ENCODE measurements at regions not wholly inside any gene's neighbourhood (a gene's known extent, or its start where the extent isn't known, plus 50 kb on each side); places are given as distances from the start of the nearest gene placed in this dataset.
"Not testable (repeated sequence)": the region's sequence is repeated elsewhere in the genome, so short reads cannot be mapped to it uniquely, and the experiment has no call there.

DNA sequence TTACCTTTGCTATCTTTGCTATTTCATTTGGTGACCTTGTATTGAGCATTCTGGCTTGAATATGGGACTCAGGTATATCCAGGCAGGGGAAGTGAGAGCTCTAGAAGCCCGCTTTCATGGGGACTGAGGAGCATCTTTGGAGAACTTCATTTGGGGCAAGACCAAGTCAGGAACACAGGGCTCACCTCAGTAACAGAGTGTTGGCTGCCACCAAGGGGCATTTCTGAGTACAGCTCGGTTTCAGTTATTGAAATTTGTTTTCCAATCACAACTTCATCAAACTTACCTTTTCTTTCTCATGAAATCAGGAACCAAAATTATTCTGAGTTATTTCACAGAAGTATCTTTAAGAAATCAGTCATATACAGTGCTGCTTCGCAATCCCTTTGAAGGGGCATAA lies 337.2 kb downstream of the C7orf25 start:
- H3K27ac Mint-ChIP-seq (ENCODE audit: low read depth) = no peak overlapping the region
- no peaks in the 10 kb centered on the region for H3K36me3 Mint-ChIP-seq (ENCODE audit: insufficient read depth)
- no peak overlapping the region for H3K4me3 Mint-ChIP-seq
- H3K9me3 Mint-ChIP-seq = peaks cover 11% of the 10 kb centered on the region
- H3K4me1 Mint-ChIP-seq = no peaks in the 10 kb centered on the region
- ATAC-seq (replicated peaks; ENCODE audit: extremely low read depth, poor library complexity, severe bottlenecking) = no peak
- DNase-seq (ENCODE audit: low spot score in 2 of 2) = no peak
- no peaks in the 10 kb centered on the region for H3K27me3 Mint-ChIP-seq

DNA sequence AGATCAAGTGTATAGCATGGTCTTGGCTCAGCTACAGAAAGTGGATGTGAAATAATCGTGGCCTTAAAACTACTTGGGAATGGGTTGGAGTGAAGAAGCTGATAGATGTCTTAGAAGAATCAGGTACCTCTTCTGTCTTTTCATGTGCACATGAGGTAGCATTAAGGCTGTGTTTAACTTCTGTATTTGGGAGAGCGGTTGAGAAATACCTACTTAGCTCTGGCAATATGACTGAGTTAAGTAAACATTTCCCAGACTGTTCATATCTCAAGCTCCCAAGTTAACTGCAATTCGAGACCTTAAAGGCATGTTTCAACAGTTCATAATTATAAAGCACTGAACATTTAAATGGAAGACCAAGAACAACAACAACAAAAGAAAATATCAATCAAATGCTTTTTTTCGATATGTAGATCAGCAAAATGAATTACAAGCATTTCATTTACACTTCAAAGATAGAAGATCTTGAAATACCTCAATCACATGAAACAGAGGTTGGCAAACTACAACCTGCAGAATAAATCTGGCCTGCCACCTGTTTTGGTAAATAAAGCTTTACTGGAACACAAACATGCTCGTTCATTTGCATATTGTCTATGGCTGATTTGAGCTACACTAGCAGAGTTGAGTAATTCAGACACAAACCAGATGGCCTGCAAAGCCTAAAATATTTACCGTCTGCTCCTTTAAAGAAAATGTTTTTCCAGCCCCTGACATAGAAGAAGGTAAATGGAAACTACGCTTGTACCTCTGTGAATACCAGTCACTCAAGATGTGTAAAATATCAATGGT lies 337.1 kb upstream of the GLI3 start:
- Mint-ChIP-seq H3K27ac (ENCODE audit: low read depth) (no peak overlapping the region), H3K4me3 (no peak overlapping the region), H3K9me3 (peaks cover 11% of the 10 kb centered on the region), H3K27me3 (no peaks in the 10 kb centered on the region), H3K4me1 (no peaks in the 10 kb centered on the region), H3K36me3 (ENCODE audit: insufficient read depth) (no peaks in the 10 kb centered on the region)
- no peak for DNase-seq (ENCODE audit: low spot score in 2 of 2)
- ATAC-seq (replicated peaks; ENCODE audit: extremely low read depth, poor library complexity, severe bottlenecking) = no peak

DNA sequence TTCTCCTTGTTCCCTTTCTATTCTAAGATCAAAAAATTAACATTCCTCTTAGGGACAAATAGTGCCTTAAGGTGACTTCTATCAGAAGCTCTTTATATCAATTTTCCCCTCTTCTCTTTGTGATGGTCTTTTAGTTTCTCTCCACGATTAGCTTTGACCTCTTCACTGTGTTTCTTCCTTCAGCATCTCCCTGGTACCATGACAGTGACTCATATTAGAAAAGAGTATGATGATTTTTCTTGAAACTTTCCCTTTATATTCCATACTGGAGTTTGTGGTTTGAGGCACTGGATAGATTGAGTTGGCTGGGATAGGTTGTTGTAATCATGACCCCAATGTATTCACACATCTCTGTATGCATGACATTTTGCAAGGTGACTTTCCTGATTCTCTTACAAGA lies 335.6 kb upstream of the GLI3 start:
- Mint-ChIP-seq H3K27ac (ENCODE audit: low read depth) (no peak overlapping the region), H3K36me3 (ENCODE audit: insufficient read depth) (no peaks in the 10 kb centered on the region), H3K4me1 (no peaks in the 10 kb centered on the region), H3K4me3 (no peak overlapping the region), H3K9me3 (peaks cover 11% of the 10 kb centered on the region), H3K27me3 (no peaks in the 10 kb centered on the region)
- DNase-seq (ENCODE audit: low spot score in 2 of 2) (no peak), ATAC-seq (replicated peaks; ENCODE audit: extremely low read depth, poor library complexity, severe bottlenecking) (no peak)

DNA sequence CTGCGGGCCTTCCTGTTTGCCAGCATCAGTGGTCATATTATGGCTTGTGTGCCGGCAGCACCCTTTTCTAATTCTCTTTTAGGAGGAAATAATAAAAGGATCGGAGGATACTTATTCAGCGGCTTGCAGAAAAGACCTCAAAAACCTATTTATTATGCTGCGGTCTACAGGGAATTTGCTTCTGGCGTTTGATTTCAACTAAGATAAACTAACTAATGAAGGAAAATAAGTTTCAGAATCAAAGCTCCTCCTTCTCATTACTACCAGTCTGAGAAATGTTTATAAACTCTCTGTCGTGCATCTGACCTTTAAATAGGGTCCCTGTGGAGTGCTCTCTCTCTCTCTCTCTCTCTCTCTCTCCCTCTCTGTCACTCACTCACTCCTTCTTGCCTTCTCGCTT lies 335.0 kb upstream of the GLI3 start:
- no peaks in the 10 kb centered on the region for H3K27me3 Mint-ChIP-seq
- ATAC-seq (replicated peaks; ENCODE audit: extremely low read depth, poor library complexity, severe bottlenecking) (no peak), DNase-seq (ENCODE audit: low spot score in 2 of 2) (no peak)
- H3K9me3 Mint-ChIP-seq = peaks cover 11% of the 10 kb centered on the region
- no peak overlapping the region for H3K27ac Mint-ChIP-seq (ENCODE audit: low read depth)
- no peak overlapping the region for H3K4me3 Mint-ChIP-seq
- no peaks in the 10 kb centered on the region for H3K4me1 Mint-ChIP-seq
- H3K36me3 Mint-ChIP-seq (ENCODE audit: insufficient read depth) = no peaks in the 10 kb centered on the region

DNA sequence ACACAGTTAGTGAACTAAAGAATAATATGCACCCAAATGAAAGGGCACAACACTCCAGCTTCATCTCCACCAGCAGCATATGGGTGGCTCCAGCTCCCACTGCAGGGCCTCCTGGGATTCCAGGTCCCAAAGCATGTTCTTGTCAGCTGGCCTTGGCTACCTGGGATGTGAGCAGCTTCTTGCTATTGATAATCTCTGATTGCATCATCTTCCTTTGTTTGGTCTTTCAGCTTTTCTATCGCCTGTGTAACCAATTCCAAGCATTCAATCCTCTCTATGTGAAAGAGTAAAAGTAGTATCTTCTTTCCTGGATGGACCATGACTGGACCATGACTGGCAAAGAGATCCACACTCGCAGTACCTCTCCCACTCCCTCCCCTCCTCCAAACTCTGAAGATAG lies 333.9 kb upstream of the GLI3 start:
- no peaks in the 10 kb centered on the region for H3K27me3 Mint-ChIP-seq
- no peak overlapping the region for H3K4me3 Mint-ChIP-seq
- H3K36me3 Mint-ChIP-seq (ENCODE audit: insufficient read depth) = no peaks in the 10 kb centered on the region
- H3K27ac Mint-ChIP-seq (ENCODE audit: low read depth) = no peak overlapping the region
- no peaks in the 10 kb centered on the region for H3K4me1 Mint-ChIP-seq
- no peak for ATAC-seq (replicated peaks; ENCODE audit: extremely low read depth, poor library complexity, severe bottlenecking)
- no peak for DNase-seq (ENCODE audit: low spot score in 2 of 2)
- H3K9me3 Mint-ChIP-seq = peaks cover 11% of the 10 kb centered on the region

DNA sequence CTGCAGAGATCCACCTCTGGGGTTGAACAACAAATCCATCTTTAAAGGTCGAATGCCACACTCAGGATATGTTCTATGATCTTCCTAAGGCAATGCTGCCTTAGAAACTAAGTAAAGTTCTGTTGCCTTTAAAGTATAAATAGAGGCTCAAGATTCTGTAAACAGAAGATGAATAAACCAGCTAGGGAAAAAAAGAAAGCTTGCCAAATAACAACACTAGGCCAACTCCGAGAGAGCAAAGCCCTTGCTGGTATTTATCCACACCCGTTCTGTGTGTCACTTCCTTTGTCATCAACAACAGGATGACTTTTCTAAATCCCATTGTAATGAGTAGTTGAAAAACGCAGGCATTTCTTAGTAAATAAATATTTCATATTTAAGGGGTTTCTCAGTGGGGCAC lies 330.0 kb upstream of the GLI3 start:
- ATAC-seq (replicated peaks; ENCODE audit: extremely low read depth, poor library complexity, severe bottlenecking) (no peak), DNase-seq (ENCODE audit: low spot score in 2 of 2) (no peak)
- no peaks in the 10 kb centered on the region for H3K27me3 Mint-ChIP-seq
- peaks cover 12% of the 10 kb centered on the region for H3K9me3 Mint-ChIP-seq
- no peaks in the 10 kb centered on the region for H3K4me1 Mint-ChIP-seq
- no peaks in the 10 kb centered on the region for H3K36me3 Mint-ChIP-seq (ENCODE audit: insufficient read depth)
- H3K4me3 Mint-ChIP-seq = no peak overlapping the region
- H3K27ac Mint-ChIP-seq (ENCODE audit: low read depth) = no peak overlapping the region

DNA sequence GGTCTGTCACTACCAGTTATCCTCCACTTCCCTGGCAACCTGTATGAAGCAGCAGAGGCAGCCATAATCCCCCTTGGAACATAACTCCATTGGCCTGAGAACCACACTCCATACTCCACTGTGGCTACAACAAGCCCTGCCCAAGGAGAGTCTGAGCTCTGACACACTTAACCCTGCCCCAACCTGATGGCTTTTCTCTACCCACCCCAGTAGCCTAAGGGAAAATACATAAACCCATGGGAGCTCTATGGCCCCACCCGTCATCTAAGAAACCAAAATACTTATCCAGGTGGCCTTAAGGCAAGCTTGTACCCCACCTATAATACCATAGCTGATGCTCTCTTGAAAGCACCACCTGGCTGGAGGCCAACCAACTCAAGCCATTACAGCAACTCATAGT lies 324.8 kb upstream of the GLI3 start:
- Mint-ChIP-seq H3K27ac (ENCODE audit: low read depth) (no peak overlapping the region), H3K9me3 (peaks cover 17% of the 10 kb centered on the region), H3K4me1 (no peaks in the 10 kb centered on the region), H3K27me3 (no peaks in the 10 kb centered on the region), H3K36me3 (ENCODE audit: insufficient read depth) (no peaks in the 10 kb centered on the region), H3K4me3 (no peak overlapping the region)
- no peak for ATAC-seq (replicated peaks; ENCODE audit: extremely low read depth, poor library complexity, severe bottlenecking)
- DNase-seq (ENCODE audit: low spot score in 2 of 2) = no peak

DNA sequence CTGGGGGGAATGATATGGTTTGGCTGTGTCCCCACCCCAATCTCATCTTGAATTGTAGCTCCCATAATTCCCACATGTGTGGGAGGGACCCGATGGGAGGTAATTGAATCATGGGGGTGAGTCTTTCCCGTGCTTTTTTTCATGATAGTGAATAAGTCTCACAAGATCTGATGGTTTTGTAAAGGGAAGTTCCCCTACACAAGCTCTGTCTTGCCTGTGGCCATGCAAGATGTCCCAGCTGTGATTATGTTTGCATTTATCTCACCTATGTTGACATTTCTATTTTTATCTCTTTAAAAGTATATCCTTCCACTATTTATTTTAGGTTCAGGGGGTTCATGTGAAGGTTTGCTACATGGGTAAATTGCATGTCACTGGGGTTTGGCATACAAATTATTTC lies 323.9 kb upstream of the GLI3 start:
- DNase-seq (ENCODE audit: low spot score in 2 of 2) (no peak), ATAC-seq (replicated peaks; ENCODE audit: extremely low read depth, poor library complexity, severe bottlenecking) (no peak)
- Mint-ChIP-seq H3K36me3 (ENCODE audit: insufficient read depth) (no peaks in the 10 kb centered on the region), H3K9me3 (peaks cover 21% of the 10 kb centered on the region), H3K27ac (ENCODE audit: low read depth) (no peak overlapping the region), H3K4me3 (no peak overlapping the region), H3K27me3 (no peaks in the 10 kb centered on the region), H3K4me1 (no peaks in the 10 kb centered on the region)

DNA sequence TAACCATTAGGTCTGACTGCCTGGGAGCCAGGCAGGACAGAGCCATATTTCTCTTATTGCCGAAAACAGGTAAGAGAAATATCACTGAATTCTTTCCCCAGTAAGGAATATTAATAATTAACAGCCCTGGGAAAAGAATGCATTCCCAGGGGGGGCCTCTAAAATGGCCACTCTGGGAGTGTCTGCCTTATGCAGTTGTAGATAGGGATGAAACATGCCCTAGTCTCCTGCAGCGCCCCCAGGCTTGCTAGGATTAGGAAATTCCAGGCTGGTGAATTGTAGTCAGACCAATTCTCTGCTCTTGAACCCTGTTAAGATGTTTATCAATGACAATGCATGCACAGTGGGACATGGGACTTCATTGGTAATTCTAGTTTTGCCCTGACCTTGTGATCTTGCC lies 317.9 kb upstream of the GLI3 start:
- not testable (repeated sequence) for H3K27ac Mint-ChIP-seq (ENCODE audit: low read depth); ATAC-seq (replicated peaks; ENCODE audit: extremely low read depth, poor library complexity, severe bottlenecking); H3K27me3 Mint-ChIP-seq; H3K4me1 Mint-ChIP-seq; H3K36me3 Mint-ChIP-seq (ENCODE audit: insufficient read depth); H3K4me3 Mint-ChIP-seq; DNase-seq (ENCODE audit: low spot score in 2 of 2)
- peaks cover 29% of the 10 kb centered on the region for H3K9me3 Mint-ChIP-seq

DNA sequence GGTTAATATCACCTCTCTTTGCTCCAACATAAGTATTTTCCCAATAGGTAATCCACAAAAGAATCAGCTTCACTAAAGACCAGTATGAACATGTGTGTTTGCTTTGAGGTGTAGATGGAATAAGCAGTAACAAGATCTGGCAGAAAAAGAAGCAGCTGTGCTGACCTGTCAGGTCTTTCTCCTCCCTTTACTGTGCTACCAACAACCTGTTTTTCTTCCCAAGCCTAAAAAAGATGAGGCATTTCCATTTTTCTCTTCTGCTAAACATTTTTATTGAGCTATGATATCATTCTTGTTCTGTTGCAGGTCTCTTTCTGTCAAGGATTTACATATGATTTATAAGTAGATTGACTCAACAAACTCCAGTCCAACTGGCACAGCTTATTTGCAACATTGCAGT lies 315.2 kb upstream of the GLI3 start:
- no peak overlapping the region for H3K4me3 Mint-ChIP-seq
- DNase-seq (ENCODE audit: low spot score in 2 of 2) (no peak), ATAC-seq (replicated peaks; ENCODE audit: extremely low read depth, poor library complexity, severe bottlenecking) (no peak)
- H3K27ac Mint-ChIP-seq (ENCODE audit: low read depth) = no peak overlapping the region
- no peaks in the 10 kb centered on the region for H3K27me3 Mint-ChIP-seq
- H3K4me1 Mint-ChIP-seq = no peaks in the 10 kb centered on the region
- H3K9me3 Mint-ChIP-seq = peaks cover 22% of the 10 kb centered on the region
- H3K36me3 Mint-ChIP-seq (ENCODE audit: insufficient read depth) = no peaks in the 10 kb centered on the region

DNA sequence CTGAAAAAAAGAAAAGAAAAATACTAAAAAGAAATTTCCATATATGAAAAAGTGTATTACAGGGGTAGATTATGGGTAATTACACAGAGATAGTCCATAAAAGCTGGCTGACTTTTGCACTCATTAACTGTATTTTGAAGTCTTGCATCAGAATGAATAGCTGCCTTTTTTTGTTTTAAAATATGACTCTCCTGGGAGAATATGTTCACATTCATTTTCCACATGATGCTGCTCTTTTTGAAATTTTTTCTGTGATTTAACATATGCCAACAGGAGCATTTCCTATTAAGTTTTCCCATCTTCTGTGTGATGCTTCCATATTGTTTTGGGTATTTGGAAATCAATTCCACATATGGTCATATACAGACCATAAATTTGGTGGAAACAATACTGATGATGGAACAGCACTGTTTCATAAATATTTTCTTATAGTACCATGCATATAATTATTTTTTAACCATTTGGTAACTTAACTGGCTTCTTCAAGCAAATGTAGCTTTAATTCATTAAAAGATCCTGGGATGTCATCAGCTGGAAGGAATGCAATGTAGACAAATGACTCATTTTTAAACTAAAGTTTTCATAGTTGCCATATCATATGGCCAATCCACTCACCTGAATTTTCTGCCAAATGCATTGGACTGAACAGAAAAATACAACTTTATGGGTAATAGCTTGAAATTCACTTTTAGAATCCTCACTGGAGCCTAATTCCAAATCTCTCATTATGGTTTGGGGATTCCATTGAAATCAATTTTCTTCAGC lies 313.9 kb upstream of the GLI3 start:
- Mint-ChIP-seq H3K9me3 (peaks cover 20% of the 10 kb centered on the region), H3K4me1 (no peaks in the 10 kb centered on the region), H3K36me3 (ENCODE audit: insufficient read depth) (no peaks in the 10 kb centered on the region), H3K27me3 (no peaks in the 10 kb centered on the region), H3K4me3 (no peak overlapping the region), H3K27ac (ENCODE audit: low read depth) (no peak overlapping the region)
- DNase-seq (ENCODE audit: low spot score in 2 of 2) = no peak
- no peak for ATAC-seq (replicated peaks; ENCODE audit: extremely low read depth, poor library complexity, severe bottlenecking)

DNA sequence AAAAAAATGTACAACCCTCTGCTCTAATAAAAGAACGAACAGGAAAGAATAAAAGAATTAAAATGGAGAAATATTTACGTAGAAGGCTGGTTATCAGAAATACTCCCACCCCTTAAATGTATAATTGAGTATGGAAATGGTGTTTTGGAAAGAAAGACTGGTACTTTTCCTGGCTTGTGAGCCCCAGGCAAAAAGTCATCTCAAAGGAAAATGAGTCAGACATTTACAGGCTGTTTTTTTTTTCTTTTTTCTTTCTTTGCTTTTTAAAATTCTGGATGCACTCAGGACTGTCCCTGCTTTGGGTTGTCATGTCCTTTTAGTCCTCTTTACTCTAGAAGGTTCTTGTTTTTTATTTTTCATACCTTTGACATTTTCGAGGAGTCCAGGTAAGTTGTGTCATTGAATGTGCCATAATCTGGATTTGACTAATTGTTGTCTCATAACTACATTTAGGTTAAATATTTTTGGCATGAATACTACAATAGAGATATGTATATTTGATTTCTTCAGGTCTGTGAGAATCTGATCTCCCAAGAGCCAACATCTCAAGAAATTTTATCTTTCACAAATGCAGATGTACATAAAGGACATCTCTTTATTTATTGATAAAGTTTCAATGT lies 313.0 kb upstream of the GLI3 start:
- ATAC-seq (replicated peaks; ENCODE audit: extremely low read depth, poor library complexity, severe bottlenecking) (no peak), DNase-seq (ENCODE audit: low spot score in 2 of 2) (no peak)
- Mint-ChIP-seq H3K36me3 (ENCODE audit: insufficient read depth) (no peaks in the 10 kb centered on the region), H3K4me1 (no peaks in the 10 kb centered on the region), H3K27ac (ENCODE audit: low read depth) (no peak overlapping the region), H3K27me3 (no peaks in the 10 kb centered on the region), H3K9me3 (peaks cover 15% of the 10 kb centered on the region), H3K4me3 (no peak overlapping the region)
